Hepatocyte (in vitro differentiated cells): ENCODE measurements at regions not wholly inside any gene's neighbourhood (a gene's known extent, or its start where the extent isn't known, plus 50 kb on each side); places are given as distances from the start of the nearest gene placed in this dataset.

Experiments
- DNase-seq: peaks from one replicate; pipeline ENCODE4 v3.0.0-alpha.2; 2016; ENCODE audit warnings: low spot score
- H2AFZ ChIP-seq: fragments of 200-600 bp; sonication (generic); 2 replicates; pipeline ENCODE4 v1.6.0; 2016; ENCODE audit warnings: antibody characterized with exemption, mild to moderate bottlenecking
- H3K27ac ChIP-seq: fragments of 200-600 bp; sonication (generic); 2 replicates; pipeline ENCODE4 v1.5.1; 2016; ENCODE audit warnings: mild to moderate bottlenecking
- H3K27me3 ChIP-seq: fragments of 200-600 bp; sonication (generic); 2 replicates; pipeline ENCODE4 v1.6.1; 2016
- H3K36me3 ChIP-seq: fragments of 200-600 bp; sonication (generic); replicated peaks from 2 replicates; pipeline ENCODE4 v1.5.1; 2016; ENCODE audit warnings: low read depth; ENCODE audit not compliant: insufficient read depth
- H3K4me1 ChIP-seq: fragments of 200-600 bp; sonication (generic); 2 replicates; pipeline ENCODE4 v1.5.1; 2016; ENCODE audit warnings: mild to moderate bottlenecking, moderate library complexity; ENCODE audit not compliant: insufficient read depth
- H3K4me2 ChIP-seq: fragments of 200-600 bp; sonication (generic); 2 replicates; pipeline ENCODE4 v1.6.0; 2016
- H3K4me3 ChIP-seq: fragments of 200-600 bp; sonication (generic); 2 replicates; pipeline ENCODE4 v1.5.1; 2016; ENCODE audit warnings: mild to moderate bottlenecking
- H3K79me2 ChIP-seq: fragments of 200-600 bp; sonication (generic); 2 replicates; pipeline ENCODE4 v1.6.0; 2017; ENCODE audit warnings: mild to moderate bottlenecking
- H3K9me2 ChIP-seq: fragments of 200-600 bp; sonication (generic); replicated peaks from 2 replicates; pipeline ENCODE4 v1.6.0; 2017; ENCODE audit warnings: mild to moderate bottlenecking; ENCODE audit not compliant: insufficient read depth
- H3K9me3 ChIP-seq: fragments of 200-600 bp; sonication (generic); 2 replicates; pipeline ENCODE4 v1.5.1; 2016; ENCODE audit warnings: low read depth, mild to moderate bottlenecking
- H4K20me1 ChIP-seq: fragments of 200-600 bp; sonication (generic); 2 replicates; pipeline ENCODE4 v1.6.0; 2016; ENCODE audit warnings: mild to moderate bottlenecking; ENCODE audit not compliant: insufficient read depth, poor library complexity, severe bottlenecking
- CTCF ChIP-seq: fragments of 200-600 bp; sonication (generic); IDR thresholded peaks from 2 replicates; pipeline ENCODE4 v1.5.1; 2016; ENCODE audit warnings: antibody characterized with exemption, mild to moderate bottlenecking; ENCODE audit not compliant: poor library complexity
- EZH2 ChIP-seq: fragments of 200-600 bp; sonication (generic); IDR thresholded peaks from 2 replicates; pipeline ENCODE4 v1.6.1; 2016; ENCODE audit warnings: antibody characterized with exemption, mild to moderate bottlenecking, borderline replicate concordance
- EZH2phosphoT487 ChIP-seq: fragments of 200-600 bp; sonication (generic); IDR thresholded peaks from one replicate; pipeline ENCODE4 v1.6.1; 2018; ENCODE audit warnings: antibody characterized with exemption, mild to moderate bottlenecking, low read depth, moderate library complexity; ENCODE audit not compliant: unreplicated experiment, severe bottlenecking
- WGBS: methylation state at CpG from one replicate; pipeline ENCODE4 v1.1.6; 2016; ENCODE audit warnings: low lambda C conversion rate; ENCODE audit errors: missing lambda C conversion rate; 5-methylcytosine and 5-hydroxymethylcytosine counted together

- Histone ChIP-seq H3K9me3 (no peaks in the 10 kb centered on the region), H3K27ac (no peak overlapping the region), H4K20me1 (no peaks in the 10 kb centered on the region), H3K79me2 (no peaks in the 10 kb centered on the region), H3K36me3 (no peaks in the 10 kb centered on the region), H3K9me2 (no peaks in the 10 kb centered on the region), H2AFZ (no peak overlapping the region), H3K4me2 (no peak overlapping the region), H3K27me3 (no peaks in the 10 kb centered on the region), H3K4me3 (no peak overlapping the region), H3K4me1 (no peaks in the 10 kb centered on the region)
- TF ChIP-seq CTCF (no peak), EZH2 (no peak), EZH2phosphoT487 (no peak)
- 73% methylated on average over 3 of the region's 3 CpGs for WGBS
- no peak for DNase-seq
These were observed 191.1 kb upstream of the FAT4 start for GRCh38 chr4:125123570-125124109.

GRCh38 chr4:125121581-125121980 lies 193.2 kb upstream of the FAT4 start:
- DNase-seq: no peak
- Histone ChIP-seq H3K27me3 (no peaks in the 10 kb centered on the region), H3K4me2 (no peak overlapping the region), H2AFZ (no peak overlapping the region), H3K4me3 (no peak overlapping the region), H3K9me3 (no peaks in the 10 kb centered on the region), H3K27ac (no peak overlapping the region), H3K4me1 (no peaks in the 10 kb centered on the region), H3K79me2 (no peaks in the 10 kb centered on the region), H3K36me3 (no peaks in the 10 kb centered on the region), H3K9me2 (no peaks in the 10 kb centered on the region), H4K20me1 (no peaks in the 10 kb centered on the region)
- TF ChIP-seq EZH2phosphoT487 (no peak), CTCF (no peak), EZH2 (no peak)

GRCh38 chr4:125116431-125116830 lies 198.3 kb upstream of the FAT4 start:
- no peak overlapping the region for H3K27ac ChIP-seq
- H3K27me3 ChIP-seq: no peaks in the 10 kb centered on the region
- H3K9me2 ChIP-seq: no peaks in the 10 kb centered on the region
- no peaks in the 10 kb centered on the region for H4K20me1 ChIP-seq
- no peak for DNase-seq
- H3K4me3 ChIP-seq: no peak overlapping the region
- no peaks in the 10 kb centered on the region for H3K36me3 ChIP-seq
- H3K4me1 ChIP-seq: no peaks in the 10 kb centered on the region
- H3K79me2 ChIP-seq: no peaks in the 10 kb centered on the region
- no peak overlapping the region for H2AFZ ChIP-seq
- TF ChIP-seq CTCF (no peak), EZH2phosphoT487 (no peak), EZH2 (no peak)
- 27% methylated on average over 1 of the region's 1 CpG for WGBS
- no peaks in the 10 kb centered on the region for H3K9me3 ChIP-seq
- no peak overlapping the region for H3K4me2 ChIP-seq

GRCh38 chr4:125115941-125116340 lies 198.8 kb upstream of the FAT4 start:
- no peaks in the 10 kb centered on the region for H3K9me3 ChIP-seq
- no peak overlapping the region for H3K27ac ChIP-seq
- no peaks in the 10 kb centered on the region for H4K20me1 ChIP-seq
- TF ChIP-seq EZH2phosphoT487: no peak
- no peaks in the 10 kb centered on the region for H3K36me3 ChIP-seq
- H3K27me3 ChIP-seq: no peaks in the 10 kb centered on the region
- H3K4me3 ChIP-seq: no peak overlapping the region
- no peaks in the 10 kb centered on the region for H3K4me1 ChIP-seq
- no peak overlapping the region for H2AFZ ChIP-seq
- no peaks in the 10 kb centered on the region for H3K9me2 ChIP-seq
- H3K79me2 ChIP-seq: no peaks in the 10 kb centered on the region
- 86% methylated on average over 5 of the region's 5 CpGs for WGBS
- no peak overlapping the region for H3K4me2 ChIP-seq
- DNase-seq: no peak
